ENCODE measurements at regions not wholly inside any gene's neighbourhood (a gene's known extent, or its start where the extent isn't known, plus 50 kb on each side); places are given as distances from the start of the nearest gene placed in this dataset.
"Not testable (repeated sequence)": the region's sequence is repeated elsewhere in the genome, so short reads cannot be mapped to it uniquely, and the experiment has no call there.

DNA sequence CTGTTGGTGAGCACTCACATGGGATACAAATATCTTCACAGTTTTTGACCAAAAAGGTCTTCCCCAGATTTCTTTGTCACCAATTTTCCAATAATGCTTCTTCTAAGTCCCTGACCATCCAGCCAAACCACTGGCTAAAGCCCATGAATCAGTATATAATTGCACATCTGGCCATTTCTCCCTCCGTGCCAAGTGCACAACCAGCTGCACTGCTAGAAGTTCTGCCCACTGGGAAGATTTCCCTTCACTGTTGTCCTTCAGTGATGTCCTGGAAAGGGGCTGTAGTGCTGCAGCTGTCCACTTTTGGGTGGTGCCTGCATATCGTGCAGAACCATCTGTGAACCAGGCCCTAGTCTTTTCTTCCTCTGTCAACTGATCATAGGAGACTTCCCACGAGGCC, 609.3 kb downstream of the XPNPEP1 start:
- not testable (repeated sequence) for H3K9me3 ChIP-seq (ENCODE audit: control insufficient read depth, insufficient read depth, low read length); H3K36me3 ChIP-seq (ENCODE audit: control insufficient read depth, insufficient read depth, low read length); DNase-seq (ENCODE audit: low read depth, low spot score); H3K4me1 ChIP-seq (ENCODE audit: control insufficient read depth, insufficient read depth, low read length); H3K4me3 ChIP-seq (ENCODE audit: low read length); H3K27ac ChIP-seq (ENCODE audit: low read length); H3K27me3 ChIP-seq (ENCODE audit: control insufficient read depth, insufficient read depth, low read length)
- no CpG with 5 or more reads among the region's 3 CpGs for WGBS (ENCODE audit: insufficient coverage, insufficient read length)

DNA sequence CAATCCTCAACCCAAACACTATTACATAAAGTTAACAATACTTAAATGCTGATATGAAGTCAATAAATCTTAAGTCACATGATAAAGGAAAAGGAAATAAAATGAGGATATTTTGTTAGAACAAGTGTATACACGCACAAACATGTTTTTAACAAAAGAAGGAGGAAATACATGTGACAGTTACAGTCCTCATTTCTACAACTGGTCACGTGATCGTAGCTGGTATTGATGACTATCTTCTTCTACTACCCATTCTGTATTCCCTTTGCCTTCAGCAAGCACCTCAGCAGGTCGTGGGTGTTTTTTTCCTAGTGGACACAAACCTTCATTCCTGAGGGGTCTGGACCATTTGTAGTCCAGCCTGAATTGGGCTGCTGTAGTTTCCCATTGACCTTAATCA, 610.8 kb downstream of the XPNPEP1 start:
- not testable (repeated sequence) for H3K27me3 ChIP-seq (ENCODE audit: control insufficient read depth, insufficient read depth, low read length); DNase-seq (ENCODE audit: low read depth, low spot score); H3K9me3 ChIP-seq (ENCODE audit: control insufficient read depth, insufficient read depth, low read length); H3K36me3 ChIP-seq (ENCODE audit: control insufficient read depth, insufficient read depth, low read length); H3K4me3 ChIP-seq (ENCODE audit: low read length); H3K27ac ChIP-seq (ENCODE audit: low read length); H3K4me1 ChIP-seq (ENCODE audit: control insufficient read depth, insufficient read depth, low read length)
- WGBS (ENCODE audit: insufficient coverage, insufficient read length), result no CpG with 5 or more reads among the region's 4 CpGs

DNA sequence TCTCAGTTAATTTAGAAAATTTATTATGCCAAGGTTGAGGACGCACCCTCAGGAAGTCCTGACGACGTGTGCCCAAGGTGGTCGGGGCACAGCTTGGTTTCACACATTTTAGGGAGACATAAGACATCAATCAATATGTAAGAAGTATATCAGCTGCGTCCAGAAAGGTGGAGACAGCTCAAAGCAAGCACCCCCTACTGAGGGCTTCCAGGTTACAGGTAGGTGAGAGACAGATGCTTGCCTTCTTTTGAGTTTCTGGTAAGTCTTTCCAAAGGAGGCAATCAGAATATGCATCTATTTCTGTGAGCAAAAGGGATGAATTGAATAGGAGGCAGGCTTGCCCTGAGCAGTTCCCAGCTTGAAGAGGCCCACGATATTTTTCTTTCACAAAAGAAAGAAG, 614.3 kb downstream of the XPNPEP1 start:
- no peak for DNase-seq (ENCODE audit: low read depth, low spot score)
- Histone ChIP-seq H3K27me3 (ENCODE audit: control insufficient read depth, insufficient read depth, low read length) (no peaks in the 10 kb centered on the region), H3K27ac (ENCODE audit: low read length) (no peak overlapping the region), H3K4me1 (ENCODE audit: control insufficient read depth, insufficient read depth, low read length) (no peaks in the 10 kb centered on the region), H3K9me3 (ENCODE audit: control insufficient read depth, insufficient read depth, low read length) (no peaks in the 10 kb centered on the region), H3K36me3 (ENCODE audit: control insufficient read depth, insufficient read depth, low read length) (no peaks in the 10 kb centered on the region), H3K4me3 (ENCODE audit: low read length) (no peak overlapping the region)
- WGBS (ENCODE audit: insufficient coverage, insufficient read length), result no CpG with 5 or more reads among the region's 6 CpGs

GRCh38 chr10:109307102-109307501, 616.2 kb downstream of the XPNPEP1 start:
- H3K27ac ChIP-seq (ENCODE audit: low read length); DNase-seq (ENCODE audit: low read depth, low spot score); H3K9me3 ChIP-seq (ENCODE audit: control insufficient read depth, insufficient read depth, low read length); H3K4me3 ChIP-seq (ENCODE audit: low read length); H3K36me3 ChIP-seq (ENCODE audit: control insufficient read depth, insufficient read depth, low read length); H3K27me3 ChIP-seq (ENCODE audit: control insufficient read depth, insufficient read depth, low read length); H3K4me1 ChIP-seq (ENCODE audit: control insufficient read depth, insufficient read depth, low read length): not testable (repeated sequence)
- no CpG with 5 or more reads among the region's 5 CpGs for WGBS (ENCODE audit: insufficient coverage, insufficient read length)

DNA sequence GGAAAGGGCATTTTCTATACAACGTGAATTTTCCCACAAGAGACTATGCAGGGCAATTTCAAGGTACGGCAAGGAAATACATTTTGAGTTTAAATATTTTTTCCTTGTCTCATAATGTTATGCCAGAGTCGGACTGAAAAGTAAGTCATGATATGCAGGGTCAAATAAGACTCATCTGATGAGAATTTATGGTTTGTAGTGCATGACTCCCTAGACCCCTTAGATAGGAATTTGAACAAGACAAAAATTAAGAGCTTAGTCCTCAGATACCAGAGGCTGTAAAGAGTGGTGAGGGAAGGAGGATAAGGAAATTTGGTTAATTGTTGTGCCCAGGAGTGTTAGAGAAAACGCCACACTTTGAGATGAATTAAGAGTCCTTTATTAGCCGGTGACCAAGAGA, 616.6 kb downstream of the XPNPEP1 start:
- Histone ChIP-seq H3K4me3 (ENCODE audit: low read length) (no peak overlapping the region), H3K36me3 (ENCODE audit: control insufficient read depth, insufficient read depth, low read length) (no peaks in the 10 kb centered on the region), H3K27ac (ENCODE audit: low read length) (no peak overlapping the region), H3K27me3 (ENCODE audit: control insufficient read depth, insufficient read depth, low read length) (no peaks in the 10 kb centered on the region), H3K4me1 (ENCODE audit: control insufficient read depth, insufficient read depth, low read length) (no peaks in the 10 kb centered on the region), H3K9me3 (ENCODE audit: control insufficient read depth, insufficient read depth, low read length) (no peaks in the 10 kb centered on the region)
- no CpG with 5 or more reads among the region's 5 CpGs for WGBS (ENCODE audit: insufficient coverage, insufficient read length)
- no peak for DNase-seq (ENCODE audit: low read depth, low spot score)

GRCh38 chr10:109287858-109288257, 635.5 kb downstream of the XPNPEP1 start:
- Histone ChIP-seq H3K27ac (ENCODE audit: low read length) (no peak overlapping the region), H3K27me3 (ENCODE audit: control insufficient read depth, insufficient read depth, low read length) (no peaks in the 10 kb centered on the region), H3K4me3 (ENCODE audit: low read length) (no peak overlapping the region), H3K4me1 (ENCODE audit: control insufficient read depth, insufficient read depth, low read length) (no peaks in the 10 kb centered on the region), H3K9me3 (ENCODE audit: control insufficient read depth, insufficient read depth, low read length) (no peaks in the 10 kb centered on the region), H3K36me3 (ENCODE audit: control insufficient read depth, insufficient read depth, low read length) (no peaks in the 10 kb centered on the region)
- DNase-seq (ENCODE audit: low read depth, low spot score), result no peak
- no CpG with 5 or more reads among the region's 3 CpGs for WGBS (ENCODE audit: insufficient coverage, insufficient read length)

DNA sequence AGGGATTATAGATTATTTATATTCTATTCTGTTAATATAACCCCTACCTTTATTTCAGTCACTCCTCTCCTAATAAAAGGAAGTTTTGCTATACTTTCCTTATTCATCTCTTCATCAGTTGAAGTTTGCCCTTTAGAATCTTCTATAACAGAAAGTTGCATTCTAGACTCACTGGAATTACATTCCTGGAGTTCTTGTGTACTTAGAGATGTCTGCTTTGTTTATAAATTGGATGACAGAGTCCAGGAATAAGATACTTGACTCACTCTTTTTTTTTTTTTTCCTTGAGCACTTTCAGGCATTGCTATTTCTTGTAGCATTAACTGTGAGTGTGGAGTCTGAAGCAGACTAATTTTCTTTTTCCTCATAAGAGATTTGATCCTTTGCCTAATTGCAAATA, 640.8 kb downstream of the XPNPEP1 start:
- H3K36me3 ChIP-seq (ENCODE audit: control insufficient read depth, insufficient read depth, low read length), result no peaks in the 10 kb centered on the region
- no peak overlapping the region for H3K27ac ChIP-seq (ENCODE audit: low read length)
- no peak for DNase-seq (ENCODE audit: low read depth, low spot score)
- H3K4me1 ChIP-seq (ENCODE audit: control insufficient read depth, insufficient read depth, low read length), result no peaks in the 10 kb centered on the region
- H3K27me3 ChIP-seq (ENCODE audit: control insufficient read depth, insufficient read depth, low read length), result no peaks in the 10 kb centered on the region
- H3K9me3 ChIP-seq (ENCODE audit: control insufficient read depth, insufficient read depth, low read length), result no peaks in the 10 kb centered on the region; the same call in 1 of the 2 replicates
- no peak overlapping the region for H3K4me3 ChIP-seq (ENCODE audit: low read length)

GRCh38 chr10:109281347-109281746, 642.0 kb downstream of the XPNPEP1 start:
- no peaks in the 10 kb centered on the region for H3K27me3 ChIP-seq (ENCODE audit: control insufficient read depth, insufficient read depth, low read length)
- no peaks in the 10 kb centered on the region; the same call in 1 of the 2 replicates for H3K9me3 ChIP-seq (ENCODE audit: control insufficient read depth, insufficient read depth, low read length)
- no peaks in the 10 kb centered on the region for H3K4me1 ChIP-seq (ENCODE audit: control insufficient read depth, insufficient read depth, low read length)
- no peaks in the 10 kb centered on the region for H3K36me3 ChIP-seq (ENCODE audit: control insufficient read depth, insufficient read depth, low read length)
- no peak overlapping the region for H3K4me3 ChIP-seq (ENCODE audit: low read length)
- WGBS (ENCODE audit: insufficient coverage, insufficient read length), result no CpG with 5 or more reads among the region's 1 CpG
- H3K27ac ChIP-seq (ENCODE audit: low read length), result no peak overlapping the region
- DNase-seq (ENCODE audit: low read depth, low spot score), result no peak

DNA sequence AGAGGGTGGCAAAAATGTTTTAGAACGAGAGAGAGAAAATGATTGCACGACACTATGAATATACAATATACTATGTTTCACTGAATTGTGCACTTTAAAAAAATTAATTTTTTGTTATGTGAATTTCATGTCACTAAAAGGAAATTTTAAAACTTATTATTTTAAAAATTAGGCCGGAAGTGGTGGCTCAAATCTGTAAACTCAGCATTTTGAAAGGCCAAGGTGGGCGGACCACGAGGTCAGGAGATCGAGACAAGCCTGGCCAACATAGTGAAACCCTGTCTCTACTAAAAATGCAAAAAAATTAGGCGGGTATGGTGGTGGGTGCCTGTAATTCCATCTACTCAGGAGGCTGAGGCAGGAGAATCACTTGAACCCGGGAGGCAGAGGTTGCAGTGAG, 642.5 kb downstream of the XPNPEP1 start:
- Histone ChIP-seq H3K4me1 (ENCODE audit: control insufficient read depth, insufficient read depth, low read length) (no peaks in the 10 kb centered on the region), H3K4me3 (ENCODE audit: low read length) (no peak overlapping the region), H3K27ac (ENCODE audit: low read length) (no peak overlapping the region), H3K9me3 (ENCODE audit: control insufficient read depth, insufficient read depth, low read length) (no peaks in the 10 kb centered on the region; the same call in 1 of the 2 replicates), H3K36me3 (ENCODE audit: control insufficient read depth, insufficient read depth, low read length) (no peaks in the 10 kb centered on the region), H3K27me3 (ENCODE audit: control insufficient read depth, insufficient read depth, low read length) (no peaks in the 10 kb centered on the region)
- no CpG with 5 or more reads among the region's 8 CpGs for WGBS (ENCODE audit: insufficient coverage, insufficient read length)
- DNase-seq (ENCODE audit: low read depth, low spot score), result no peak

- DNase-seq (ENCODE audit: low read depth, low spot score), result no peak
- WGBS (ENCODE audit: insufficient coverage, insufficient read length), result no CpG with 5 or more reads among the region's 1 CpG
- H3K4me3 ChIP-seq (ENCODE audit: low read length), result no peak overlapping the region
- H3K4me1 ChIP-seq (ENCODE audit: control insufficient read depth, insufficient read depth, low read length), result no peaks in the 10 kb centered on the region
- H3K36me3 ChIP-seq (ENCODE audit: control insufficient read depth, insufficient read depth, low read length), result no peaks in the 10 kb centered on the region
- H3K9me3 ChIP-seq (ENCODE audit: control insufficient read depth, insufficient read depth, low read length), result peaks cover 3% of the 10 kb centered on the region; the same call in 1 of the 2 replicates
- no peak overlapping the region for H3K27ac ChIP-seq (ENCODE audit: low read length)
- H3K27me3 ChIP-seq (ENCODE audit: control insufficient read depth, insufficient read depth, low read length), result no peaks in the 10 kb centered on the region
These were observed 645.9 kb downstream of the XPNPEP1 start for GRCh38 chr10:109277456-109277855.

GRCh38 chr10:109275960-109276359, 647.4 kb downstream of the XPNPEP1 start:
- no peaks in the 10 kb centered on the region for H3K36me3 ChIP-seq (ENCODE audit: control insufficient read depth, insufficient read depth, low read length)
- H3K9me3 ChIP-seq (ENCODE audit: control insufficient read depth, insufficient read depth, low read length), result peaks cover 3% of the 10 kb centered on the region; the same call in 1 of the 2 replicates
- H3K27me3 ChIP-seq (ENCODE audit: control insufficient read depth, insufficient read depth, low read length), result no peaks in the 10 kb centered on the region
- no CpG with 5 or more reads among the region's 1 CpG for WGBS (ENCODE audit: insufficient coverage, insufficient read length)
- no peak overlapping the region for H3K4me3 ChIP-seq (ENCODE audit: low read length)
- DNase-seq (ENCODE audit: low read depth, low spot score), result no peak
- no peak overlapping the region for H3K27ac ChIP-seq (ENCODE audit: low read length)
- H3K4me1 ChIP-seq (ENCODE audit: control insufficient read depth, insufficient read depth, low read length), result no peaks in the 10 kb centered on the region
